ENCODE measurements at regions not wholly inside any gene's neighbourhood (a gene's known extent, or its start where the extent isn't known, plus 50 kb on each side); places are given as distances from the start of the nearest gene placed in this dataset.

DNA sequence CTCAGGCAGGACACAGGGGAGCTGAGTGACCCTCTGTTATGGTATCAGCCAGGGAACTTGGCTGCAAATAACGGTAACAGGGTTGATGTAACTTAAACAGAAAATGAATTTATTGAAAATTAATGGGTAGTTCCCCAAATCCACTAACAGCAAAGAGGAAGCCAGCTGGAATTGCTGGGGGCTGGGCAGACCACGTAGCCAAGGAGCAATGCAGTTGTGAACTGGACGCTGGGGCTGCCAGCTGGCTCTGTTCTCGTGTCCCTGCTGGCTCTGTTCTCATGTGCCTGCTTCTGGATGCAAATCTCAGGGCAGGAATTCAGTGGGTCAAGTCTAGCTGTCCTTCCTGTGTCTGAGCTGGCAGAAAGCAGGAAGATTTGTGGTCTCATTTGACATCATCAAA is 1383.3 kb upstream of the TMEM132C start:
- DNase-seq = peak; percentile 38
- peak; percentile 46 for ATAC-seq
- intact Hi-C loops (cut with micrococcal nuclease) = no loop called here

DNA sequence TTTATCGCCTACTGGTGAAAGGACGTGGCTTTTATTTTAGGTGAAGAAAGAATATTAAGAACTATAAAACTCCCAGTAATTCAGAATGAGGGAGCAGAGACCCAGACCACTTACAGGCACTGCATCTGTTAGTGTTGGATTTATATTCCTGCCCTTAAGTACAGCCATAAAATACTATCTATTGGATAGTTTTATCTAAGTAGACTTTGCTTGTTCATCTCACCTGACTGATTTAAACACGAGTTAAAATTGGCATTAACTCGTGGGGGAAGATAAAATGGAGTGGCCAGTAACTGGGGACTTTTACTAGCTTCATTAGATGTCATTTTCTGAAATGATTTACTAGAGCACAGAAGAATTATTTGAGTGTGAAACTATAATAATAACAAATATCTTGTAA is 1377.5 kb upstream of the TMEM132C start:
- ATAC-seq (no peak), DNase-seq (no peak)
- intact Hi-C loops (cut with micrococcal nuclease) = no loop called here

DNA sequence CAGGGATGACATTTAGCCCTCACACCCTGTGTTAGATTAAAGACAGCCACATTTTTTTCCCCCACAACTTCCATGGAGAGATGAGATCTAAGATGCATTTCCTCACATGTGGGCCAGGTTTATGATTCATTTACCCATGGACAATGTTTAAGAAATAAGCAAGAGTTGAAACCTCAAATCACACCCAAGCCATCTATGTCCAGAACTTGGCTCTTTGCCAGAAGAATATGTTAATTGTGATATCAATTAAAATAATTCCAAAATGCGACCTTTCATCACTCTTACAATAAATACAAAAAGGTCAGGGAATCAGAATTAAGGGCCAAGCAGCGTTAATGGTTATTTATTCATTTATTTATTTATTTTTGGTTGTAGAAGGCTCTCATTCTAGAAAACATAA is 1376.9 kb upstream of the TMEM132C start:
- no peak for DNase-seq
- no peak for ATAC-seq

DNA sequence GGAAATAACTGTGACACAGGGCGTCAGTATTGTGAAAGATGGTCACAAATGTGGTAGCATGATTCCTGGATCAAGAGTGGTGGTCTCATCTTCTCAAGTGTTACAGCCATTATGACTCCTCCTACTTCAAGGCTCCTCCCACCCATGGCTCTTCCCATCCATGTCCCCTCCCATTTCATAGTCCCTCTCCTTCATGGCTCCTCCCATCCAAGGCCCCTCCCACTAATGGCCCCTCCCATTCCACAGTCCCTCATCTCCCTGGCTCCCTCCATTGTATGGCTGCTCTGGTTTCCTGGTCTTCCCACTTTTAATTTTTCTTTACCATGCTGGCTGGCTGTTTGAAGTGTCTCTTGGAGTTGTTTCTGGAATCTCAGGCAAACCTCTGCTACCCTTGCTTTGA is 1375.2 kb upstream of the TMEM132C start:
- ATAC-seq = no peak
- intact Hi-C loops (cut with micrococcal nuclease) = no loop called here
- DNase-seq = no peak

More for the DNA sequence above, 1376.9 kb upstream of the TMEM132C start:
- intact Hi-C loops (cut with micrococcal nuclease) = no loop called here

DNA sequence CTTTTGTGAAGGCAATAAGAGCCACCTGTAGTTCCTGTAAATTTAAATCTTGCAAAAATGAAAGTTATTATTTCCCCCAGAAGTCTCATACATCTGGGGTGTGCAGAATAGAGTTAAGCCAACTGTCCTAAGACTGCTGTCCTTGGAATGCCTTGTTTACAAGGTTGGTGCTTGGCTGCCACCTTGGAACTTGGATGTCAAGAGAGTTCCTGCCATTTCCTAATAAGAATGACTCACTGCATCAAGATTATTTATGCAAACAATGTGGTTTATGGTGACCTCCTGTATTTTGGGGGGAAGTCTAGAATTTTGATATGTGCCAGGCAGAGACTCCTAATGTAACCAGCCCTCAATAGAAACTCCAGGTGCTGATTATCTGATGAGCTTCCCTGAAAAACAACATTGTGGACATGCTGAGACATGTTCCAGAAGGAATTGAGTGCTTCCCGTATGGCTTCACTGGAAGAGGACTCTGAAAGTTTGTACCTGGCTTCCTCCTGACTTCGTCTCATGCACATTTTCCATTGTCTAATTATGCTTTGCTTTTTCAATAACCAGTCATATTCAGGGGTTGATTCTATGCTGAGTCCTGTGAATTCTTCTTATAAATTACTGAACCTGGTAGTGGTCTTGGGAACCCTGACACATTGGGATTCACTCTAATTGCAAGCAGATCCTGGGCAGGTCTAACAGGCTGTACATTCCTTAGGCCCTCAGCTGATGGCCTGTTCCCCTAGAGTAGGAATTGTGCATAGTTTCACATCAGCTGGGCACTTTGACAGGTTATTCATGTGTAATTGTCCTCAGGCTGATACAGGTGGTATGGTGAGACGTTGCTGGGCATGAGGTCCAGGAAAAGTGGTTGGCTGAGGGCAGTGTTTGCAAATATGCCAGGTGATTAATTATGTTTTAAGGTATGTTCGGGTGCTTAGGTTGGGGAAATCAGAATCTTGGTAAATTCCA is 1370.7 kb upstream of the TMEM132C start:
- ATAC-seq = no peak
- intact Hi-C loops (cut with micrococcal nuclease) = no loop called here
- no peak for DNase-seq

DNA sequence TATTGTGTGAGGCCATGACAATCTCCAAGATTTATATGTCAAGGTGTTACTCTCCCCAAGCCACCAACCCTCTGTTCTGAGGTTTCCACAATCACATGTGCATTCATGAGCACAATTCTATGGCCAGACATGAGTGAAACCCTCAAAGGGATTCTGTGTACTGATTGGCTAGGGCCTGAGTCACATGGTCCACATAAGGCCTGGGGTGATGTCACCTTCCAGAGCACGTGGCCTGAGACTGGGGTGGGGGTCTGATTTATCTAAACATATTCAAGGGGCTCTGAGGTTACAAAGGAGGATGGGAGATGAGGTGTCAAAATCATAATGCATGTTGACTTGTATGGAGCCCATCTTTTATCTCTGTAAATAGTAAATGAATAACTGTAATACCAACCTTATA is 1369.9 kb upstream of the TMEM132C start:
- intact Hi-C loops (cut with micrococcal nuclease) = no loop called here
- ATAC-seq (no peak), DNase-seq (no peak)

DNA sequence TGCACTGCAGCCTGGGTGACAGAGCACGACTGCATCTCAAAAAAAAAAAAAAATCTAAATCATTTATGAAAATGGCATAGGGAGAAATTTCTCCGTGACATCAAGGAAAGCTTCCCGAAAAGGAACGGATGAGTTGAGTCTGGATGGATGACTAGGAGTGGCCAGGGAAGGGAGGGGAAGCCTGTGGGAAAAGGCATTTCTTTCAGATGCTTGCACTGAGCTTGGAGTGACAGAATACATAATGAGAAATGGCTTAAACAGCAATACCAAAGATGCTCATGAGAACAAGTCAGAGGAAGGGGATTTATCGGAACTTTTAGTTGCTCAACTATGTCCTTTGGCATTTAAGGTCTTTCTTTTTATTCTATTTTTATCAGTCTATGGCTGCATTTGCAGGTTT is 1369.2 kb upstream of the TMEM132C start:
- intact Hi-C loops (cut with micrococcal nuclease) = no loop called here
- DNase-seq (no peak), ATAC-seq (no peak)

DNA sequence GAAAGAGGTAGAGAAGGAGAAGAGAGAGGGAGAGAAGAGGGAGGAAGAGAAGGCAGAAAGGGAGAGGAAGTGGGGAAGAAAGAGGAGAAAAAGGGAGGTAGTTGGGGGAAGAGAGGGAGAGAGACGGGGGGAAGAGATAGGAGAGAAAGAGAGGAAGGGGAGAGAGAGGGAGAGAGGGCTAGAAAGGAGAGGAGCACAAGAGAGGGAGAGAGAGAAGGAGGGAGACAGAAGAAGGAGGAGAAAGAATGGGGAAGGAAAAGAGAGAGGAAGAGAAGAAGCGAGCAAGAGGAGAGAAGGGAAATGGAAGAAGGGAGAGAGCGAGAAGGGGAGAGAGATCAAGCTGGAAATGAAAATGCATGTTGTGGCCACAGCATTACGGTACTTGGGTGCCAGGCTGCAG is 1368.4 kb upstream of the TMEM132C start:
- intact Hi-C loops (cut with micrococcal nuclease) = no loop called here
- DNase-seq (no peak), ATAC-seq (no peak)

DNA sequence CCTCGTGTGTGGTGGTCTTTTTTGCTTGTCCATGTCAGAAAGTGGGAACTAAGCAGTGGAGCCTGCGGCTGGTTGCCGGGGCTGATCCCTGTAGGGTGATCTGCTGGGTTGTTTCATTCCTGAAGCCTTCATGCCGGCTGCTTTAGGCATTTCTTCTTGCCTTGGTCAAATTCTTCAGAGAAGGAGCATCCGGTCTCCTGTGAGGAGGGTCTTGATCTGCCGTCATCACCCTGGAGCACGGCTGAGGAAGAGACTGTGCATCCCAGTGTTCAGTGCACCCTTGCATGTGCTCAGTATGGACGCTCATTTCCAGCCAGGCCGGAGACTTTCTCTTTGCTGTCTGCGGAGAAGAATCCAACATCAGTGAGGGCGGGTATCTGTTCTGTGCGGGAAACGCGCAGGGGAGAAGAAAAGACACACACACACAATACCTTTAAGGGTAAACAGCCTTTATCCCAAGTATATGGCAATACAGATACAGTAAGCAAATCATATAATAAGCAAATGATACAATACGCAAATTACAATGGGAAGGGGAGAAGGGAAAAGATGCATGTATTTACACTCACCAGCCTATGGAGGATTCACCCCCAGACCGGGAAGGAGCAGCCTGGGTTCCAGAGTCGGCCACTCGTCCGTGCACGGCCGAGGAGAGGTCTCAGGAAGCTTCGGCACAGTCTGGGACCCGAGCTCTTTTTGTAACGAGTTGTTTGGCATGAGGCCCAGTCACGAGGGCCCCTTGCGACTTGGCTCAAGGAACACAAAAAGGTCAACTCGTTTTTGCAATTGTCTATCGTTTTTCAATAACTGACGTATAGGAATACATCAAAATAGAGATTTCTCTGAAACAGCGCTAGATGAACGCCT is 1366.8 kb upstream of the TMEM132C start:
- ATAC-seq (no peak), DNase-seq (no peak)
- intact Hi-C loops (cut with micrococcal nuclease) = no loop called here

DNA sequence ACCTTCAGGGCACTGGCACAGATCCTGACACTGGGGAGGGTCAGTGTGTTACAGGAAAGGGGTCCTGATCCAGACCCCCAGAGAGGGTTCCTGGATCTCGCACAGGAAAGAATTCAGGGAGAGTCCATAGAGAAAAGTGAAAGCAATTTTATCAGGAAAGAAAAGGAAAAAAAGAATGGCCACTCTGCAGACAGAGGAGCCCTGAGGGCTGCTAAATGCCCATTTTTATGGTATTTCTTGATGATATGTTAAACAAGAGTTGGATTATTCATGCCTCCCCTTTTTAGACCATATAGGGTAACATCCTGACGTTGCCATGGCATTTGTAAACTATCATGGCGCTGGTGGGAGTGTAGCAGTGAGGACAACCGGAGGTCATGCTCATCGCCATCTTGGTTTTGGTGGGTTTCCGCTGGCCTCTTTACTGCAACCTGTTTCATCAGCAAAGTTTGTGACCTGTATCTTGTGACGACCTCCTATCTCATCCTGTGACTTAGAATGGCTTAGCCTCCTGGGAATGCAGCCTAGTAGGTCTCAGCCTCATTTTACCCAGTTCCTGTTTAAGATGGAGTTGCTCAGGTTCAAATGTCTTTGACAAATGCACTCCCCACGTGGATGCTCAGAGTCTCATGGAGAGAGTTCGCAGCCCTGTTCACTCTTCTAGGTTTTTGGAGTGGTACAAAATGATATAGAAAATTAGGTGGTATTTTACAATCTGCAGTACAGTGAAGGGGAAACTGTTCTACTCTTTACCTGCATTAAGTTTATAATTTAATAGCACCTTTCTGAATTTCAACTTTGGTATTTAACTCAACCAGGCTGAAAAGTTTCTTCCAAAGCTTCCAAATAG is 1363.7 kb upstream of the TMEM132C start:
- DNase-seq (no peak), ATAC-seq (no peak)
- intact Hi-C loops (cut with micrococcal nuclease) = no loop called here

DNA sequence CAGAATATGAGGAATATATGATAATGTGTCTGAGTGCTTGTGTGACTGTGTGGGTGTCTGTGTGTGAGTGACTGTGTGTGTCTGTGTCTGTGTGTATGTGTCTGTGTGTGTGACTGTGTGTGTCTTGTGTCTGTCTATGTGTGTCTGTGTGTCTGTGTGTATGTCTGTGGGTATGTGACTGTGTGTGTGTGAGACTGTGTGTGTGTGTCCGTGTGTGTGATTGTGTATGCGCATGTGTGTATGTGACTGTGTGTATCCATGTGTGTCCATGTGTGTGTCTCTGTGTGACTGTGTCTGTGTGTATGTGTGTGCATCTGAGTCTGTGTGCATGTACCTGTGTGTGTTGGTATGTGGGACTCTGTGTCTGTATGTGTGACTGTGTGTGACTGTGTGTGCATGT is 1361.2 kb upstream of the TMEM132C start:
- intact Hi-C loops (cut with micrococcal nuclease) = no loop called here
- DNase-seq (no peak), ATAC-seq (no peak)

DNA sequence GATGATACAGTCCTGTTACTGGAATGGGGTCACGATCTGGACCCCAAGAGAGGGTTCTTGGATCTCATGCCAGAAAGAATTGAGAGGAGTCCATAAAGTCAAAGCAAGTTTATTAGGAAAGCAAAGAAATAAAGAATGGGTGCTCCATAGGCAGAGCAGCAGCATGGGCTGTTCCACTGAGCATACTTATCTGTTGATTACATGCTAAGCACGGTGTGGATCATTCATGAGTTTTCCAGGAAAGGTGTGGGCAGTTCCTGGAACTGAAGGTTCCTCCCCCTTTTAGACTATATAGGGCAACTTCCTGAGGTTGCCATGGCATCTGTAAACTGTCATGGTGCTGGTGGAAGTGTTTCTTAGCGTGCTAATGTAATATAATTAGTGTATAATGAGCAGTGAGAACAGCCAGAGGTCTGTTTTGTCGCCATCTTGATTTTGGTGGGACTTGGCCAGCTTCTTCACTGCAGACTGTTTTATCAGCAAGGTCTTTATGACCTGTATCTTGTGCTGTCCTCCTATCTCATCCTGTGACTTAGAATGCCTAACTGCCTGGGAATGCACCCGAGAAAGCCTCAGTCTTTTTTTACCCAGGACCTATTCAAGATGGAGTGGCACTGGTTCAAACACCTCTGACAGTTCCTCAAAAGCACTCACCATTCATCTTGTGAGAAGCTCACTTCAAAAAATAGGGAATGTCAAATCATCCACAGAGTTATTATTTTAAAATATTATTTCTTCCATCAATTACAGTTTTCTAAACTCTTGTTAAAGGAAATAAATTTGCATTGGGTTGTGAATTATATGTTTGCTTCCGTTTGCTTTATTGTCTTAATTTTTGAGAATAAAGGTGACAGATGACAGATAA is 1358.8 kb upstream of the TMEM132C start:
- DNase-seq (no peak), ATAC-seq (no peak)
- intact Hi-C loops (cut with micrococcal nuclease) = no loop called here

DNA sequence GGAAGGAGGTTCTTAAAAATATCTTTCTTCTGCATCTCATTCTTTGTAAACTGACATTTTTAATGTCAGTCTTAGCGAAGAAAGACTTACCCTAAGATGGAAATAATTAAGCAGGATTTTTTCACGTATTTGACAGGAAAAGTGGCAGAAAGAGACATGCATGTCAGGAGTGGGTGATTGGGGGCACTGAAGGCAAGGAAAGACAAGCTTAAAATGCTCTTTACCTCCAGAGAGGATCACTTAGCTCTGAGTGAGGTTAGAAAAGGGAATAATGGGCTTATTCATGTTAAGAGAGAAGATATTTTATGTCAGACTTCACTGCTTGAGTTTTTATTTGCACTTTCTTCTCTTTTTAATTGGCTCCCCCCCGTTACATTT is 1358.2 kb upstream of the TMEM132C start:
- DNase-seq (no peak), ATAC-seq (no peak)
- intact Hi-C loops (cut with micrococcal nuclease) = no loop called here

DNA sequence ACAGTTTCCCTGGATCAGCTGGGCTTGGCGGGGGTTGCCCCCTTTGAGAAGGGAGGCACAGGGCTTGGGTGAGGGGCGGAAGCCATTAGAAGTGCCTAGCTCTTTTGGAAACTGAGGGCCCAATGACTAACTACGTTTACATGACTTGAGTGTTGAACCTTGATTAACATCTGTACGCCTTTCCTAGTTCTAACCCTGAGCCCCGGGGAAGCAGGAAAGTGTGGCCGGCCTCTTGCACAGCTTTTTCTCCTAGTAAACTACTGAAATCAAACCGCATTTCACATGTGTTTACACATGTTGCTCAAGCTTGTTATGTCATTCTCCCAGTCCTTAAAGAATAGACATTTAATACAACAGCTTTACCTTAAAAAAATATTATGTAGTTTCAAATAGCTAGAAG is 1356.4 kb upstream of the TMEM132C start:
- no peak for ATAC-seq
- no peak for DNase-seq
- intact Hi-C loops (cut with micrococcal nuclease) = no loop called here

DNA sequence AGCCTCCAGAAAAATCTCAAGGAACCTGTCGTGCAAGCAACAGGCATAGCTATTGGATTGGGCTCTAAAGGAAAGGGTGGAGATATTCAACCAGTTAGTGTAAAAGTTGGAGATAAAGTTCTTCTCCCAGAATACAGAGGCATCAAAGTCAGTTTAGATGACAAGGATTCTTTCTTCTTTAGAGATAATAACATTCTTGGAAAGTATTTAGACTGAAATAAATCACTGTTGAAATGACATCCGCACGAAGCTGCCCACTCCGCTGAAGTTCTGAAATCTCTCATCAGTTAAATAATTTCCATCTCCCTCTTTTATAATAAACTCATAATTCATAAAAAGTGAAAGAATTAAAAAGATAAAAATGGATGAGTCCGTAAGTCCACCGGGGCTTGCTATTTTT is 1354.9 kb upstream of the TMEM132C start:
- no peak for DNase-seq
- intact Hi-C loops (cut with micrococcal nuclease) = no loop called here

DNA sequence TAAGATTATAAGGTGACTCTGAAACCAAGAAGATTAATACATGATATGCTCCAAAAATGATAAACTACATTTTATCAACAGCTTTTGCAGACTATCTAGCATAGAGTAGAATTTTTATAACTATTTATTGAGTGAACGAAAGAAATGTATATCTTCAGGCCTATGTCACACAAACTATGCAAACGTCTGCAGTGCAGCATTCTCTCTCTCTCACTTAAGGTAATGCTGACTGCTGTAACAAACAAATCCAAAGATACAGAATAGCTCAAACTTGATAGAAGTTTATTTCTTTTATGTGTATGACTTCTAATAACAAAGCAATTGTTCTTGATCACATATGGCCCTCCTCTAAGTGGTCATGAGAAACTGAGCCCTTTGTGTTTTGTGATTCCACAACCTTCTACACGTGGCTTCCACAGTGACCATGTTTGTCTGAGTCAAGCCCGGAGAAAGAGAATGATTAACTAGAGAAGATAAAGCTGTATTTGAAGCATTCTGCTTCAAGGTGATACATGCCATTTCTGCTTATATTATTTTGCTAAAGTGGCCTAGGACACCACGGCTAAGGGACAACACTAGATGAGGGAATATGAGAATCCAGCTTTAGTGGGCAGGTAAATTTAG is 1352.7 kb upstream of the TMEM132C start:
- no peak for DNase-seq
- no peak for ATAC-seq
- intact Hi-C loops (cut with micrococcal nuclease) = no loop called here

More for the DNA sequence above, 1354.9 kb upstream of the TMEM132C start:
- no peak for ATAC-seq

DNA sequence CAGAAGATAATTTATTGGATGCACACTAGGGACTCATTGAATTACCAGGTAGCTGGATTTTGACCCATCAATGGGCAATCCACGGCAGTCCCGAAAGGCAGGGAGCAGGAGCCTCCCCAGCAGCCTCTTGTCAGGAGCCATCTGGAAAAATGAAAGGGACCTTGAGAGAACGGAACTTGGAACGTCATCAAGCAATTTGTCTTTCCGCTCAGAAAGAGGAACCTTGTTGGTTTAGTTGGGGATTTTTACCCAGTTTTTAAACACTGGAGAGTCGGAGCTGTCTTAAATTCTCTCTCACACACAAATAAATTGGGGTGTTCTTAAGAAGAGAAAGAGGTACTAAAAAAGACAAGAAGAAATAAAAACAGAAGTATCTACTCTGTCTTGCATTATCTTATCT is 1351.7 kb upstream of the TMEM132C start:
- DNase-seq = no peak
- intact Hi-C loops (cut with micrococcal nuclease) = no loop called here

DNA sequence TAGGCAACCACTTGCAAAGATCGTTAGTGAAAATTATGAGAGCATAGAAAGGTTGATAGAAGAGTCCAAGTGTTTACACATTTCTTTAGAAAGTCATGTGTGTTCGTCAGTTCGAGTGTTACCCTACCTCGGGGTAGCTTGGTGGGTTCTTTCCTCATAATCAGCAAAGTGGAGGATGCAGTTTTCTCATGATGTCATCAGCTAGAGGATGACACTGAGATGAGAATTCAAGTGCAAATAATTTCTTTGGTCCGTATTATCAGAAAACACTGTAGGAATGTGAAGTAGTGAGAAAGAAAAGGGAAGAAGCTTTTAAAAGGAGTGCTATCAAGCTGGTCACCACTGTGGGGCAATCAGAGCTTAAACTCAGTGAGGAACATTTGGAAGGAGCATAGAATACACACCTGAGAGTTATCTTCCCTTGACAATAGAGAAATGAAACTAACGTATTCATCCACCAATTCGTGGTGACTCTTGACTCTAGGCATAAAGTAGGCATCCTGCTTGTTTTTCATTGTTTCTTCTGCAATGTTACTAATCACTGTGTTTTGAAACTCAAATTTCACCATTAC is 1340.9 kb upstream of the TMEM132C start:
- DNase-seq (no peak), ATAC-seq (no peak)
- intact Hi-C loops (cut with micrococcal nuclease) = no loop called here

More for the DNA sequence above, 1351.7 kb upstream of the TMEM132C start:
- ATAC-seq = no peak
